Fibroblast of upper back skin (primary cell): ENCODE measurements at regions not wholly inside any gene's neighbourhood (a gene's known extent, or its start where the extent isn't known, plus 50 kb on each side); places are given as distances from the start of the nearest gene placed in this dataset.
"Not testable (repeated sequence)": the region's sequence is repeated elsewhere in the genome, so short reads cannot be mapped to it uniquely, and the experiment has no call there.

Source experiments
- DNase-seq: peaks from one replicate; pipeline ENCODE4 v3.0.0-alpha.2; 2013

DNA sequence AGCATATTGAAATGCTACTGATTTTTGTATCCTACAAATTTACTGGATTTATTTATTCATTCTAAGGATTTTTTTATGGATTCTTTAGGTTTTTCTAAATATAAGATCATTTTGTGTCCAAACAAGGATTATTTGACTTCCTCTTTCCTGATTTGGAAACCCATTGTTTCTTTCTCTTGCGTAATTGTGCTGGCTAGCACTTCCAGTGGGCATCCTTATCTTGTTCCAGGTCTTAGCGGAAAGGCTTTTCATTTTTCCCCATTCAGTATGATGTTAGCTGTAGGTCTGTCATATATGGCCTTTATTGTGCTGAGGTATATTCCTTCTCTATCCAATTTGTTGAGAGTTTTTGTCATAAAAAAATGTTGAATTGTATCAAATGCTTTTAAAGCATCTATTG is 57.2 kb upstream of the RHOJ start:
- DNase-seq, result no peak

DNA sequence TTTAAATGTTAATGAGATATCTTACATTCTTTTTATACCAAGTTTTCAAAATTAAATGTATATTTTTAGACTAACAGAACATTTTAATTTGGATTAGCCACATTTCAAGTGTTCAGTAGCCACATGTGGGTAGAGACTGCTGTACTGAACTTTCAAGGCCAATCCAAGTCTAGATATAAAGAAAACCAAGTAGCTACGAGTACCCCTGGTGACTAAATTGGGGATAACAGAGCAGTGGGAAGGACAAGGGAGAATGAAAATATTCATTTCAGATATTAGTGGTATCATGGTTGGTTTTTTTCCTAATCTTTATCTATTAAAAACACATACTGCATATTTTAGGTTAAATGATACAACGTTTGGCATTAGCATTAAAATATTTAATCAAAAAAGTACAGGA is 69.4 kb upstream of the RHOJ start:
- DNase-seq, result peak; percentile 2

DNA sequence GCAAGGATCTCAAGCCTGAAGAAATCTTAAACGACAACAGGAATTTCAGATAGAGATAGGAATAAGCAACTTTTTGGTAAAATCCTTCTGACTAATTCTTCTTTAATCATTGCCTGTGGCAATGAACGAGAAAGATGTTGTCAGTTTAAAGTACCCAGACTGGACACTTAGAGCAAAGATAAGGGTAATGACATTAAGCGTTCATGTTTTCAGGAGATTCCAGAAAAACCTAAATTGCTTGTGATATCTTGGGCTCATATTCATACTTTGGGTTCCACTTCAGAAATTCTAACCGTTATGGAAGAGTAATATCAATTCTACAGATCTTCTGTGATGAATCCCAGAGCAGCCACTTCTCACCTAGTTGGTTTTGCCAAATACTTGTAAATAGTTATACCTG is 73.7 kb upstream of the RHOJ start:
- DNase-seq, result no peak

DNA sequence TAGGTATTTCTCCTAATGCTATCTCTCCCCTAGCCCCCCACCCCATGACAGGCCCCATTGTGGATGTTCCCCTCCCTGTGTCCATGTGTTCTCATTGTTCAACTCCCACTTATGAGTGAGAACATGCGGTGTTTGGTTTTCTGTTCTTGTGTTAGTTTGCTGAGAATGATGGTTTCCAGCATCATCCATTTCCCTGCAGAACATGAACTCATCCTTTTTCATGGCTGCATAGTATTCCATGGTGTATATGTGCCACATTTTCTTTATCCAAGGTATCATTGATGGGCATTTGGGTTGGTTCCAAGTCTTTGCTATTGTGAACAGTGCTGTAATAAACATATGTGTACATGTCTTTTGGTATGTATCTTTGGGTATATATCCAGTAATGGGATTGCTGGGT is 61.2 kb upstream of the KCNH5 start:
- not testable (repeated sequence) for DNase-seq

DNA sequence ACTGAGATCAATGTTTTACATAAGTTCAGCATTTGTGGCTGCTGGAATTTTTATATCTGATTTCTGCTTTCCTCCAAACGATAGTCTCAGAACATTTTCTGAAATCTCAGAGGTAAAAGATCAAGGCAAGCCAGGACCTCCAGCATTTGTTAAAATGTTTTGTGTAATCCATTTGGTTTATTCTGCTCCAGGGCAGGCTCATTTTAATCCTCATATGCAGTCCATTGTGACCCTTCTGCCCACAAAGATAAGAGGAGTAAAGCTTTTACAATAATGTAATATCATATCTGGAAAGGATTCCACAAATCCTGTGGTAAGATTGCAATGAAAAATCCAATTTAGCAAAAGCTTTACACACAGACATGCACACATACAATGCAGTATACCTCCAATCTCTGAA is 55.3 kb upstream of the KCNH5 start:
- DNase-seq, result no peak

DNA sequence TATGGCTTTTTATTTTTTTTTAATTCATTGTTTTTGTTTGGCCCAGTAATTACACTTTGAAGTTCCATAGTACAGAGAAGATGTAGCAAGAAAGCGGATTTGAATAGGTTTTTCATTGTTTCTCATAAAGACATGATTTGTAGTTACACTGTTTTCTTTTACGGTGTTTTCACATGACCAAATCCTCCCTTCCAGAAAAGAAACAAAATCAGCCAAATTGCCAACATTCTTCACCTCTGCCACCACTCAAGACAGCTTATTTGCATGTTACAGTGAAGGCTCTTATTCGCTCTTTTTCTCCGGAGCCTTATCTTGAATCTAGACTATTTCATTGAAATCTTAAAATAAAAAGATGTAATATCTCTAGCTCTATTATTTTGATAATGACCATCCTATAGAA is 50.9 kb upstream of the KCNH5 start:
- DNase-seq, result no peak
